Glomerular endothelial cell (primary cell): ENCODE measurements at regions not wholly inside any gene's neighbourhood (a gene's known extent, or its start where the extent isn't known, plus 50 kb on each side); places are given as distances from the start of the nearest gene placed in this dataset.

Source experiments
- DNase-seq: peaks from one replicate; pipeline ENCODE4 v3.0.0-alpha.2; 2011; ENCODE audit warnings: low read depth, low spot score; ENCODE audit errors: extremely low read depth

- DNase-seq: no peak
These were observed 124.6 kb upstream of the BCL2L14 start for GRCh38 chr12:11946161-11946560.

- DNase-seq: no peak
These were observed 123.5 kb upstream of the BCL2L14 start for GRCh38 chr12:11947213-11947612.

- DNase-seq: no peak
These were observed 120.9 kb upstream of the BCL2L14 start for GRCh38 chr12:11949738-11950411.

- DNase-seq: no peak
These were observed 119.5 kb upstream of the BCL2L14 start for GRCh38 chr12:11951209-11951608.

- no peak for DNase-seq
These were observed 117.2 kb upstream of the BCL2L14 start for GRCh38 chr12:11953523-11953922.

GRCh38 chr12:11954181-11954580 is 116.6 kb upstream of the BCL2L14 start:
- no peak for DNase-seq

- DNase-seq: peak; percentile 79
These were observed 112.3 kb upstream of the BCL2L14 start for GRCh38 chr12:11958221-11959091.

- peak; percentile 29 for DNase-seq
These were observed 111.5 kb upstream of the BCL2L14 start for GRCh38 chr12:11959117-11959823.

GRCh38 chr12:11960646-11961045 is 110.1 kb upstream of the BCL2L14 start:
- no peak for DNase-seq

- DNase-seq: no peak
These were observed 109.1 kb upstream of the BCL2L14 start for GRCh38 chr12:11961686-11962085.

- DNase-seq: no peak
These were observed 107.9 kb upstream of the BCL2L14 start for GRCh38 chr12:11962860-11963259.

GRCh38 chr12:11963841-11964471 is 106.8 kb upstream of the BCL2L14 start:
- DNase-seq: no peak

GRCh38 chr12:11965258-11965910 is 105.4 kb upstream of the BCL2L14 start:
- DNase-seq: no peak

- peak; percentile 14 for DNase-seq
These were observed 103.2 kb upstream of the BCL2L14 start for GRCh38 chr12:11967376-11968047.

GRCh38 chr12:11968048-11968383 is 102.7 kb upstream of the BCL2L14 start:
- no peak for DNase-seq

- DNase-seq: no peak
These were observed 102.2 kb upstream of the BCL2L14 start for GRCh38 chr12:11968516-11968915.

- DNase-seq: no peak
These were observed 101.1 kb upstream of the BCL2L14 start for GRCh38 chr12:11969437-11970154.

- no peak for DNase-seq
These were observed 100.6 kb upstream of the BCL2L14 start for GRCh38 chr12:11970155-11970520.

- no peak for DNase-seq
These were observed 97.3 kb upstream of the BCL2L14 start for GRCh38 chr12:11973396-11973795.

GRCh38 chr12:11976005-11976404 is 94.7 kb upstream of the BCL2L14 start:
- no peak for DNase-seq
